Keratinocyte (primary cell): ENCODE measurements at regions not wholly inside any gene's neighbourhood (a gene's known extent, or its start where the extent isn't known, plus 50 kb on each side); places are given as distances from the start of the nearest gene placed in this dataset.

Experiments used
- DNase-seq: peaks from one replicate; pipeline ENCODE4 v3.0.0-alpha.2; 2011; ENCODE audit warnings: low read depth, missing footprints, low spot score
- FAIRE-seq: peaks from 2 replicates; lab custom pipeline; 2011; peaks lifted over from hg19 to GRCh38; lab: Jason Lieb, UNC
- H2AFZ ChIP-seq: 2 replicates; pipeline ENCODE4 v1.6.0; 2012; ENCODE audit warnings: low read length, control low read depth, inconsistent platforms; ENCODE audit not compliant: control insufficient read depth
- H3K27ac ChIP-seq: 2 replicates; pipeline ENCODE4 v1.5.1; 2011; ENCODE audit warnings: low read length; ENCODE audit not compliant: control insufficient read depth, insufficient read depth
- H3K27me3 ChIP-seq: 3 replicates; pipeline ENCODE4 v1.6.0; 2011; ENCODE audit warnings: low read length; ENCODE audit not compliant: control insufficient read depth, insufficient read depth; ENCODE audit errors: extremely low read depth
- H3K36me3 ChIP-seq, 2 experiments: 2 replicates in 1 of 2; 3 replicates in 1 of 2; pipeline ENCODE4 v1.5.1; 2011; ENCODE audit warnings: low read length in 2 of 2, mild to moderate bottlenecking in 1 of 2; ENCODE audit not compliant: control insufficient read depth in 2 of 2, insufficient read depth in 2 of 2; ENCODE audit errors: extremely low read depth in 1 of 2
- H3K4me1 ChIP-seq: 3 replicates; pipeline ENCODE4 v1.5.1; 2011; ENCODE audit warnings: low read length; ENCODE audit not compliant: control insufficient read depth, insufficient read depth; ENCODE audit errors: extremely low read depth
- H3K4me2 ChIP-seq: 3 replicates; pipeline ENCODE4 v1.6.0; 2011; ENCODE audit warnings: low read depth, low read length; ENCODE audit not compliant: control insufficient read depth, insufficient read depth; ENCODE audit errors: extremely low read depth
- H3K4me3 ChIP-seq, 3 experiments: fragments of 200-600 bp in 1 of 3; sonication (generic) in 1 of 3; 2 replicates in 2 of 3; 3 replicates in 1 of 3; pipeline ENCODE4 v1.5.1; 2011 to 2016; ENCODE audit warnings: low read length in 3 of 3, mild to moderate bottlenecking in 3 of 3, control low read depth in 2 of 3, inconsistent platforms in 1 of 3, low read depth in 1 of 3, mixed read lengths in 1 of 3, mixed run types in 1 of 3, moderate library complexity in 1 of 3; ENCODE audit not compliant: control insufficient read depth in 2 of 3, insufficient read depth in 2 of 3; ENCODE audit errors: extremely low read depth in 1 of 3
- H3K79me2 ChIP-seq: 2 replicates; pipeline ENCODE4 v1.6.0; 2012; ENCODE audit warnings: low read length; ENCODE audit not compliant: control insufficient read depth, insufficient read depth
- H3K9ac ChIP-seq: 3 replicates; pipeline ENCODE4 v1.6.0; 2011; ENCODE audit warnings: low read length; ENCODE audit not compliant: control insufficient read depth, insufficient read depth; ENCODE audit errors: extremely low read depth
- H3K9me1 ChIP-seq: 3 replicates; pipeline ENCODE4 v1.6.0; 2011; ENCODE audit warnings: low read length; ENCODE audit not compliant: control insufficient read depth, insufficient read depth; ENCODE audit errors: extremely low read depth
- H3K9me3 ChIP-seq: 2 replicates; pipeline ENCODE4 v1.5.1; 2012; ENCODE audit warnings: low read depth, low read length; ENCODE audit not compliant: control insufficient read depth
- H4K20me1 ChIP-seq: 3 replicates; pipeline ENCODE4 v1.6.0; 2011; ENCODE audit warnings: low read length; ENCODE audit not compliant: control insufficient read depth, insufficient read depth; ENCODE audit errors: extremely low read depth
- CTCF ChIP-seq, 3 experiments: IDR thresholded peaks in 1 of 3; conservative IDR thresholded peaks in 1 of 3; optimal IDR thresholded peaks in 1 of 3; 2 replicates in 2 of 3; 3 replicates in 1 of 3; pipeline versions ENCODE3 to v1.5.1; 2011; ENCODE audit warnings: low read length in 3 of 3, mild to moderate bottlenecking in 3 of 3, moderate library complexity in 2 of 3, control low read depth in 1 of 3, inconsistent platforms in 1 of 3; ENCODE audit not compliant: insufficient read depth in 2 of 3; ENCODE audit errors: extremely low read depth in 1 of 3
- EZH2 ChIP-seq: IDR thresholded peaks from one replicate; pipeline ENCODE4 v1.6.1; 2012; ENCODE audit warnings: inconsistent platforms, mild to moderate bottlenecking, low read length, moderate library complexity
- dilution Hi-C: fragments of 300-500 bp; cut with MboI; formaldehyde crosslinking; loops from one replicate; pipeline ENCODE4 v1.7.0; 2020; ENCODE audit warnings: low sequenced_read_pairs; ENCODE audit not compliant: extremely low pct_ligation_motif_present

DNA sequence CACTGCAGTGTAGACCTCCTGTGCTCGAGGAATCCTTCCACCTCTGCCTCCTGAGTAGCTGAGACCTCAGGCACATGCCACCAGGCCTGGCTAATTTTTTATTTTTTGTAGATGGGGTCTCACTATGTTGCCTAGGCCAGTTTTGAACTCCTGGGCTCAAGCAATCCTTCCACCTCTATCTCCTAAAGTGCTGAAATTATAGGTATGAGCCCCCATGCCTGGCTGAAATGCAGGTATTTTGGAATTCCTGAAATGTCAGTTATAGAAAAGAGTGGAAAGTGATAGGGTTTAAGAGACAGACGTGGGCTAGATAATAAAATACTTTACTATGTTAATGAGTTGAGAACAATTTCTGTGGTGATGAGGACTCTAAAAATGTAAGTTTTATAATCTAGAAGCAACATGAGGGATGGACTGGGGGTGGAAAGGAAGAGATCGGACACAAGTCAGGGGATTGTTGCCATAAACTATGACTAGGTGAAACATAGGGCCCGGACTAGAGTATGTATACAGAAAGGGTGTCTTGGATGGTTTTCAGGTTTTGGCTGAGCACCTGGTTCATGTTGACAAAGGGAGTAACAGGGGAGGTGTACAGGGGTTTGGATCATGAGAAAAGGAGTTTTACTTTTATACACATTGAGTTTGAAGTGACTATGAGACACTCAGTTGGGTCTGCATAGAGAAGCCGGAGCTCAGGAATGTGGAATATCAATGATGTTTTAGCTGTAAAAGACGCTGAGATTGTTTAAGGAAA, 165.6 kb upstream of the STARD13 start:
- H2AFZ ChIP-seq, result no peak overlapping the region
- TF ChIP-seq CTCF (optimal IDR thresholded peaks at IDR 0.05 in 1 of 3, IDR thresholded peaks at IDR 0.05 in 1 of 3, conservative IDR thresholded peaks at IDR 0.05 in 1 of 3; ENCODE audit: extremely low read depth in 1 of 3, insufficient read depth in 2 of 3, low read length in 3 of 3), result no peak
- TF ChIP-seq EZH2, result no peak
- no peaks in the 10 kb centered on the region for H3K9me3 ChIP-seq
- peaks cover 11% of the 10 kb centered on the region for H3K4me1 ChIP-seq
- dilution Hi-C loops, result no loop called here
- DNase-seq (no peak), FAIRE-seq (no peak)
- H3K9ac ChIP-seq, result no peak overlapping the region
- H3K27me3 ChIP-seq, result no peaks in the 10 kb centered on the region
- H3K4me2 ChIP-seq, result no peak overlapping the region
- H3K36me3 ChIP-seq, result no peaks in the 10 kb centered on the region
- no peaks in the 10 kb centered on the region for H3K79me2 ChIP-seq
- no peak overlapping the region for H3K4me3 ChIP-seq
- H3K27ac ChIP-seq, result no peak overlapping the region
- no peaks in the 10 kb centered on the region for H4K20me1 ChIP-seq
- H3K9me1 ChIP-seq, result no peaks in the 10 kb centered on the region

- H2AFZ ChIP-seq, result no peak overlapping the region
- H3K79me2 ChIP-seq, result no peaks in the 10 kb centered on the region
- no peak overlapping the region for H3K4me3 ChIP-seq
- H3K9me1 ChIP-seq, result no peaks in the 10 kb centered on the region
- no peaks in the 10 kb centered on the region for H3K27me3 ChIP-seq
- DNase-seq (no peak), FAIRE-seq (no peak)
- H3K36me3 ChIP-seq, result no peaks in the 10 kb centered on the region
- dilution Hi-C loops, result no loop called here
- no peaks in the 10 kb centered on the region for H3K9me3 ChIP-seq
- TF ChIP-seq EZH2, result no peak
- TF ChIP-seq CTCF (optimal IDR thresholded peaks at IDR 0.05 in 1 of 3, IDR thresholded peaks at IDR 0.05 in 1 of 3, conservative IDR thresholded peaks at IDR 0.05 in 1 of 3; ENCODE audit: extremely low read depth in 1 of 3, insufficient read depth in 2 of 3, low read length in 3 of 3), result no peak
- no peak overlapping the region for H3K9ac ChIP-seq
- no peaks in the 10 kb centered on the region for H3K4me1 ChIP-seq
- H3K4me2 ChIP-seq, result no peak overlapping the region
- H3K27ac ChIP-seq, result no peak overlapping the region
- H4K20me1 ChIP-seq, result no peaks in the 10 kb centered on the region
These were observed 167.4 kb upstream of the STARD13 start for GRCh38 chr13:33452873-33453517.
